OCI-LY3 (cell line): ENCODE measurements at regions not wholly inside any gene's neighbourhood (a gene's known extent, or its start where the extent isn't known, plus 50 kb on each side); places are given as distances from the start of the nearest gene placed in this dataset.
A peak's percentile ranks its signal among the peaks of the same experiment; 100 is the strongest.

Source experiments
- H2AFZ ChIP-seq: fragments of 200-600, 300-600 bp; shearing (Covaris generic); 2 replicates; pipeline ENCODE4 v1.6.0; 2014; ENCODE audit warnings: antibody characterized with exemption, low read depth, low read length
- H3K27ac ChIP-seq: fragments of 200-600, 300-600 bp; sonication (generic); 2 replicates; pipeline ENCODE4 v1.5.1; 2014; ENCODE audit warnings: mild to moderate bottlenecking, low read length, moderate library complexity, mixed read lengths
- H3K27me3 ChIP-seq: fragments of 200-600, 300-600 bp; sonication (generic); 2 replicates; pipeline ENCODE4 v1.6.1; 2014; ENCODE audit warnings: low read depth, low read length, mixed read lengths
- H3K36me3 ChIP-seq: fragments of 200-600, 300-600 bp; sonication (generic); replicated peaks from 2 replicates; pipeline ENCODE3; 2014; ENCODE audit warnings: low read depth, low read length, mixed read lengths
- H3K4me1 ChIP-seq: fragments of 300-600, 200-600 bp; sonication (generic); 2 replicates; pipeline ENCODE4 v1.6.1; 2014; ENCODE audit warnings: low read length, mixed read lengths
- H3K4me2 ChIP-seq: fragments of 200-600, 300-600 bp; sonication (generic); 2 replicates; pipeline ENCODE4 v1.6.1; 2014; ENCODE audit warnings: low read length, mixed read lengths
- H3K4me3 ChIP-seq: fragments of 300-600, 200-600 bp; sonication (generic); 2 replicates; pipeline ENCODE4 v1.5.1; 2014; ENCODE audit warnings: antibody characterized with exemption, mild to moderate bottlenecking, low read length, moderate library complexity
- H3K79me2 ChIP-seq: fragments of 300-600, 200-600 bp; shearing (Covaris generic); 2 replicates; pipeline ENCODE4 v1.6.1; 2014; ENCODE audit warnings: mild to moderate bottlenecking, low read length, mixed read lengths
- H3K9ac ChIP-seq: fragments of 300-600, 200-600 bp; shearing (Covaris generic); 2 replicates; pipeline ENCODE4 v1.6.0; 2014; ENCODE audit warnings: mild to moderate bottlenecking, low read length, moderate library complexity
- H3K9me3 ChIP-seq: fragments of 200-600, 300-600 bp; shearing (Covaris generic); 2 replicates; pipeline ENCODE4 v1.6.1; 2014; ENCODE audit warnings: low read length, mixed read lengths; ENCODE audit not compliant: insufficient read depth
- H4K20me1 ChIP-seq: fragments of 200-600, 300-600 bp; sonication (generic); 2 replicates; pipeline ENCODE4 v1.6.1; 2016; ENCODE audit warnings: low read length, mixed read lengths; ENCODE audit not compliant: insufficient read depth
- EZH2phosphoT487 ChIP-seq: fragments of 200-600 bp; shearing (Covaris generic); IDR thresholded peaks from 2 replicates; pipeline ENCODE4 v1.6.1; 2018; ENCODE audit warnings: antibody characterized with exemption, mixed run types, low read depth
- TF ChIP-seq, protein P1 (sequence below): fragments of 200-600, 300-600 bp; sonication (generic); IDR thresholded peaks from 2 replicates; pipeline ENCODE4 v1.5.1; 2014; ENCODE audit warnings: antibody characterized with exemption, low read length, low read depth

DNA sequence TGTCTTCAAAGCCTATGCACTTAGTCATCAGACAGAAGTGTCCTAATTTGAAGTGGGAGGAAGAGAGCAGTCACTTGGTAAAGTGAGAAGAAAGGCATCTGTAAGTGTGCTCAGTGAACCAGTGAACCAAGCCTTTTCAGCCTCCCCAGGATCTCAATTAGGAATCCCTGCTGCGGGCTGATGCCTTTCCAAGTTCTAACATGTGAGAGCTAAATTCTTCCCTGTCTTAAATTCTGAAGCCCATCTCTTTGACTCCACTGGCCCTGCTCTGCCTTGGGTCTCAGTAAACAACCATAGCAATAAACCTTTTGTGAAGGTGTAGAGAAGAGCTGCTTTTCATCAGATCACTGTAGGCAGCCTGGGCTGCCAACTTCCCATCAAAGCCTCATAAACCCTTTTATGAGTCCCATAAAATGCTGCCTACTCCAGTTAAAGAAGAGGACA, 701.2 kb upstream of the LCORL start:
- Histone ChIP-seq H3K79me2 (no peaks in the 10 kb centered on the region), H4K20me1 (no peaks in the 10 kb centered on the region), H3K9me3 (no peaks in the 10 kb centered on the region), H3K4me2 (no peak overlapping the region), H3K36me3 (no peaks in the 10 kb centered on the region), H3K27me3 (no peaks in the 10 kb centered on the region), H3K4me3 (no peak overlapping the region), H3K4me1 (no peaks in the 10 kb centered on the region), H3K27ac (no peak overlapping the region), H3K9ac (no peak overlapping the region), H2AFZ (no peak overlapping the region)
- no peak for TF ChIP-seq EZH2phosphoT487
- TF ChIP-seq, protein P1, sequence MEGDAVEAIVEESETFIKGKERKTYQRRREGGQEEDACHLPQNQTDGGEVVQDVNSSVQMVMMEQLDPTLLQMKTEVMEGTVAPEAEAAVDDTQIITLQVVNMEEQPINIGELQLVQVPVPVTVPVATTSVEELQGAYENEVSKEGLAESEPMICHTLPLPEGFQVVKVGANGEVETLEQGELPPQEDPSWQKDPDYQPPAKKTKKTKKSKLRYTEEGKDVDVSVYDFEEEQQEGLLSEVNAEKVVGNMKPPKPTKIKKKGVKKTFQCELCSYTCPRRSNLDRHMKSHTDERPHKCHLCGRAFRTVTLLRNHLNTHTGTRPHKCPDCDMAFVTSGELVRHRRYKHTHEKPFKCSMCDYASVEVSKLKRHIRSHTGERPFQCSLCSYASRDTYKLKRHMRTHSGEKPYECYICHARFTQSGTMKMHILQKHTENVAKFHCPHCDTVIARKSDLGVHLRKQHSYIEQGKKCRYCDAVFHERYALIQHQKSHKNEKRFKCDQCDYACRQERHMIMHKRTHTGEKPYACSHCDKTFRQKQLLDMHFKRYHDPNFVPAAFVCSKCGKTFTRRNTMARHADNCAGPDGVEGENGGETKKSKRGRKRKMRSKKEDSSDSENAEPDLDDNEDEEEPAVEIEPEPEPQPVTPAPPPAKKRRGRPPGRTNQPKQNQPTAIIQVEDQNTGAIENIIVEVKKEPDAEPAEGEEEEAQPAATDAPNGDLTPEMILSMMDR: no peak

DNA sequence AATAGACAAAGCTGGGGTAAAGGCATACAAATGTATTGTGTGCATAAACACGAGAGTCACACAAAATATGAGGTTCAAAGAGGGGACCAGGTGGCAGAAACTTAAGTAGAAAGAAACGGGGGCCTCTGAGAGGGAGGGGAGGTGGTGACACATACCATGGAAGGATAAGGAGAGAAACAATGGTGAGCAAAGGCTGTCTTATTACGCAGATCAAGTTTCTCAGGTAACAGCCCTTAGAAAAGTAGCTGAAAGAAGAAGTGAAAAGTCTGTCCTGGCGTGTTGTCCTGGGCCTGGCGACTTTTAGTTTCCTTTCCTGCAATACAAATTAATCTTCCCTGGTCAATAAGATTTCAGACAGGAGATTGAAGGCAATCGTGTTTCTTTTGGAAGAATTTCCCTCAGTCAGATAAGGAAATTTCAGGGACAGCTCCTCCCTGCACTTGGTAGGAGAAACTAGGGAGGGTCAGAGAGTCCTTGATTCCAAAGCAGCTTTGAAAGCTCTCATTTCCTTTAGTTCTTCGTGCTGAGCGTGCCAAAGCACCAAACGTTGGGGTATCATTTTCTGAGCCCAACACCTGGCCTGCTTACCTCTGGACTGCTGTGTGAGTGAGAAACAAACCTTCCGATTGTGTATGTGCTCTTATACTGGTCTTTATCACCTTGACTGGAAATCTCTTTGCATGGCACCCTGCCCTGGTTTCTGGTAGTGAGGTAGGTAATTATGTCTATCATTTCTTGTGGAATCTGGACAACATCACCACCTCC, 676.7 kb upstream of the LCORL start:
- no peaks in the 10 kb centered on the region for H3K36me3 ChIP-seq
- no peak overlapping the region for H3K9ac ChIP-seq
- no peaks in the 10 kb centered on the region for H3K27me3 ChIP-seq
- H4K20me1 ChIP-seq: no peaks in the 10 kb centered on the region
- no peak overlapping the region for H2AFZ ChIP-seq
- H3K27ac ChIP-seq: no peak overlapping the region
- no peak overlapping the region for H3K4me3 ChIP-seq
- no peak for TF ChIP-seq EZH2phosphoT487
- TF ChIP-seq, protein P1: no peak
- H3K79me2 ChIP-seq: no peaks in the 10 kb centered on the region
- 0 out of 2 replicates have a peak, but pooled peaks cover 6% of the 10 kb centered on the region for H3K4me1 ChIP-seq
- peak overlapping the region; percentile 33 for H3K4me2 ChIP-seq
- no peaks in the 10 kb centered on the region for H3K9me3 ChIP-seq

DNA sequence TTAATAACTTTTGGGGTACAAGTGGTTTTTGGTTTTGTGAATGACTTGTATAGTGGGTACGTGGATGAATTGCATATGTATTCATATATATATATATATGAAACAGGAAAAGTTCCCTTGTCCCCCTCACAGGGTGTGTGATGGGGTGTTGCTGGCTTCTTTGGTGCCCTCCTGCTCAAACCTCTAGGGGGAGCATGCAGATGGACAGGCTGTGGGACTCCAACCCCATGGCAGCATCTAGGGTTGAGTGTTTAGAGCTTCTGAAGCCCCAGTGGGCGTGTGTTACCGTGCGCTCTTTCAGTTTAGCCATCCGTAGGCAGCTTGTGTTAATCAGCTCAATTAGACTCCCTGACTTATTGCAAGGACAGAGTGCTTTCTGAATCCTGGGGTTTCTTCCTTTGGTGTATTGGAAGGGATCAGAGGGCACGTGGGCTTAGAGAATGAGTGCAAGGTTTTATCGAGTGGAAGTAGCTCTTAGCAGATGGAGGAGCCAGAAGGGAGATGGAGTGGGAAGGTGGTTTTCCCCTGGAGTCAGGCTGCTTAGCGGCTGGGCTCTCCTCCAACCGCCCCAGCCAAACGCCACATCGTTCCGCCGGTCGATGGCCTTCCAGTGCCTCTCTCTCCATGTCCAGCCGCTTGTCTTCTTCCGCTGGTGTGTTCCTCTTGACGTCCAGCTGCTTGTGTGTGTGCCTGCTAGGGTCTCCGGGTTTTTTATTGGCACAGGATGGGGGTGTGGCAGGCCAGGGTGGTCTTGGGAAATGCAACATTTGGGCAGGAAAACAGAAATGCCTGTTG, 674.4 kb upstream of the LCORL start:
- Histone ChIP-seq H3K79me2 (no peaks in the 10 kb centered on the region), H3K27me3 (no peaks in the 10 kb centered on the region), H3K4me1 (peaks cover 16% of the 10 kb centered on the region), H3K36me3 (no peaks in the 10 kb centered on the region), H2AFZ (no peak overlapping the region), H3K9ac (no peak overlapping the region), H4K20me1 (no peaks in the 10 kb centered on the region), H3K9me3 (no peaks in the 10 kb centered on the region), H3K4me2 (no peak overlapping the region), H3K4me3 (no peak overlapping the region), H3K27ac (no peak overlapping the region)
- no peak for TF ChIP-seq EZH2phosphoT487
- TF ChIP-seq, protein P1: no peak
